Chondrocyte (in vitro differentiated cells): ENCODE measurements at regions not wholly inside any gene's neighbourhood (a gene's known extent, or its start where the extent isn't known, plus 50 kb on each side); places are given as distances from the start of the nearest gene placed in this dataset.

Experiments
- DNase-seq: peaks from one replicate; pipeline ENCODE4 v3.0.0; 2021; ENCODE audit warnings: mixed read lengths, low spot score
- H3K27ac Mint-ChIP-seq: one replicate; pipeline ENCODE4 v1.8.0; 2021; ENCODE audit warnings: mild to moderate bottlenecking, moderate library complexity, mixed read lengths; ENCODE audit not compliant: unreplicated experiment
- H3K27me3 Mint-ChIP-seq: 2 replicates; pipeline ENCODE4 v1.8.0; 2021; ENCODE audit warnings: low read depth, mixed read lengths
- H3K36me3 Mint-ChIP-seq: 2 replicates; pipeline ENCODE4 v1.8.0; 2021; ENCODE audit warnings: low read depth, mixed read lengths
- H3K4me1 Mint-ChIP-seq: 2 replicates; pipeline ENCODE4 v1.8.0; 2021; ENCODE audit warnings: low read depth, mild to moderate bottlenecking, mixed read lengths
- H3K4me3 Mint-ChIP-seq: one replicate; pipeline ENCODE4 v1.8.0; 2021; ENCODE audit warnings: mild to moderate bottlenecking, moderate library complexity, mixed read lengths; ENCODE audit not compliant: unreplicated experiment
- H3K9me3 Mint-ChIP-seq: 2 replicates; pipeline ENCODE4 v1.8.0; 2021; ENCODE audit warnings: low read depth, mixed read lengths
- TF ChIP-seq, protein P1 (sequence below): fragments of 200-600 bp; sonication (generic); IDR thresholded peaks from 2 replicates; pipeline ENCODE4 v1.5.0; 2021; ENCODE audit warnings: antibody characterized with exemption, mild to moderate bottlenecking, moderate library complexity

DNA sequence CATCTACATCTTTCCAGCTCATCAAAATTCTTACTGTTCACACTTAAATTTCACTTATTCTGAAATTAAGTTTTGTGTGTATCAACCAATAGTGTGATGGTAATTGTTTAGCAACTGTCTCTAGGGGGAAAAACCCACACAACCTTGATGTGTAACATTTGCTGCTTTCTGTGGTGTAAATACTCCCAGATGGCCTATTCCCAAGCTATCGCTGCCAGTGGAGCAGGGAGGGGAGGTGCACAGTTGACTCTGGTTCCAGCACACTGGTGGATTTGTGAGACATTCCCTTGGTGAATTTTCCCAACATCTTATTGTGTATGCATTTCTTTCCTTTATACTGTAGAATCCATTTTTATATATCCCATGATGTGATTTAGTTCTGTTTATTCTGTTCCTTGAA lies 275.9 kb upstream of the SHH start:
- H3K36me3 Mint-ChIP-seq: no peaks in the 10 kb centered on the region
- H3K9me3 Mint-ChIP-seq: no peaks in the 10 kb centered on the region
- H3K4me3 Mint-ChIP-seq: no peak overlapping the region
- TF ChIP-seq, protein P1, sequence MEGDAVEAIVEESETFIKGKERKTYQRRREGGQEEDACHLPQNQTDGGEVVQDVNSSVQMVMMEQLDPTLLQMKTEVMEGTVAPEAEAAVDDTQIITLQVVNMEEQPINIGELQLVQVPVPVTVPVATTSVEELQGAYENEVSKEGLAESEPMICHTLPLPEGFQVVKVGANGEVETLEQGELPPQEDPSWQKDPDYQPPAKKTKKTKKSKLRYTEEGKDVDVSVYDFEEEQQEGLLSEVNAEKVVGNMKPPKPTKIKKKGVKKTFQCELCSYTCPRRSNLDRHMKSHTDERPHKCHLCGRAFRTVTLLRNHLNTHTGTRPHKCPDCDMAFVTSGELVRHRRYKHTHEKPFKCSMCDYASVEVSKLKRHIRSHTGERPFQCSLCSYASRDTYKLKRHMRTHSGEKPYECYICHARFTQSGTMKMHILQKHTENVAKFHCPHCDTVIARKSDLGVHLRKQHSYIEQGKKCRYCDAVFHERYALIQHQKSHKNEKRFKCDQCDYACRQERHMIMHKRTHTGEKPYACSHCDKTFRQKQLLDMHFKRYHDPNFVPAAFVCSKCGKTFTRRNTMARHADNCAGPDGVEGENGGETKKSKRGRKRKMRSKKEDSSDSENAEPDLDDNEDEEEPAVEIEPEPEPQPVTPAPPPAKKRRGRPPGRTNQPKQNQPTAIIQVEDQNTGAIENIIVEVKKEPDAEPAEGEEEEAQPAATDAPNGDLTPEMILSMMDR: no peak
- DNase-seq: no peak
- peaks cover 4% of the 10 kb centered on the region for H3K27me3 Mint-ChIP-seq
- no peak overlapping the region for H3K27ac Mint-ChIP-seq
- no peaks in the 10 kb centered on the region for H3K4me1 Mint-ChIP-seq

DNA sequence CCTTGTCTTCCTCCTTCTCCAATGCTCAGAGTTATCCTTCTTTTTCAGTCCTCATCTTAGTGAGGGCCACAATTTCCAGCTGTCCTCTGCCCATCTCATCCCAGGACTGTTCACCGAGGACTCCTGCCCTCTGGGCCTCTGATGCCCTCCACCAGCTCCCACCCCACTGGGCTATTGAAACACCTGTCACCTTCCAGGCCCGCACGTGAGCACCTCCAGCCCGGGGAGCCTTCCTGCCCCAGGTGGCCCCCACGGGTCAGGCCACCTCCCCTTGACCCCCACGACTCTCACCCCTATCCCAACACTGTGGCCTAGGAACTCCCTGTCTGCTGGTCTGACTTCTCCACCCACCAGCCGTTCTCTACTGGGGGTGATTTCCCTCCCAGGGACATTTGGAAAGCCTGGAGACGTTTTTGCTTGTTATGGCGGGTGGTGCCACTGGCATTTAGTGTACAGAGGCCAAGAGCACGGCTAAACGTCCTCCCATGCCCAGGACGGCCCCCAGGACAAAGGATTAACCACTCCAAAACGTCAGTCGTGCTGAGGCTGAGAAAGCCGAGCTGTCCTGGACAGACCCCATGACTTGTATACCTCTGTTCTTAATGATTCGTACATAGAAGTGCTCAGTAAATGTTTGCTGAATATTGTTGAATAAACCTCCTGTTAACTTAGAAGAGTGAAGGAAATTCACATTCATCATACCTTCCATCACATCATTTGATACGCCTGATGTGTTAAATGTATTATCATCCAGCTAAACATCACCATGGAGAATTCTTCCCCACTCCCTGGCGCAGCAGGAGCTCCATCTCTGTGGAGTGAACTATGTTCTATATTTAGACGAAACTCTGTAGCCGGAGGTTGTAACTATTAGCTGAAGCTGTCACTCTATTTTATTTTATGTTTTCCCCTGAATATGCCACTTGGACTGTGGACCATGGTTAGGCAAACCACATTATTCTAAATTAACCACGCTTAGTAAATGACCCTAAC lies 270.1 kb upstream of the SHH start:
- Mint-ChIP-seq H3K4me3 (no peak overlapping the region), H3K27me3 (peaks cover 7% of the 10 kb centered on the region), H3K9me3 (no peaks in the 10 kb centered on the region), H3K36me3 (no peaks in the 10 kb centered on the region), H3K27ac (no peak overlapping the region), H3K4me1 (no peaks in the 10 kb centered on the region)
- TF ChIP-seq, protein P1: no peak
- DNase-seq: peak; percentile 59

DNA sequence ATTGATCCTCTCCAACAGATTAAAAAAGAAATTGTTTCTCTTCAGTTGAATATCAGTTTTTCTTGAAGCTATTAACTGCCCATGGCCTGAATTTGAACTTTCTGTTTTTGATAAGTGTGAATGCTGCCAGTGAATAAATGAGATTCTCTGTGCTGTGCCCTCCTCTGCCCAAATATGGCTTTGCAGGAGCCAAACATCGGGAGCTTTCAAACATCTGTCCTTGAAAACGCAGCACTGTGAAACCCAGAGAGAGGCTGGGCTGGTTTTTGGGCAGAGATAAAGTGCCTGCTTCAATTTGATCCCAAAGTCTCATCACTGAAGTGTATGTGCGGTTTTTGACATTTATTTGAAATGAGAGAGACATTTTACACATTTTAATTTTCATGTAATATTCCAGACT lies 268.3 kb upstream of the SHH start:
- TF ChIP-seq, protein P1: no peak
- H3K27me3 Mint-ChIP-seq: peaks cover 7% of the 10 kb centered on the region
- no peaks in the 10 kb centered on the region for H3K9me3 Mint-ChIP-seq
- no peak overlapping the region for H3K27ac Mint-ChIP-seq
- H3K4me3 Mint-ChIP-seq: no peak overlapping the region
- DNase-seq: no peak
- H3K4me1 Mint-ChIP-seq: no peaks in the 10 kb centered on the region
- no peaks in the 10 kb centered on the region for H3K36me3 Mint-ChIP-seq

DNA sequence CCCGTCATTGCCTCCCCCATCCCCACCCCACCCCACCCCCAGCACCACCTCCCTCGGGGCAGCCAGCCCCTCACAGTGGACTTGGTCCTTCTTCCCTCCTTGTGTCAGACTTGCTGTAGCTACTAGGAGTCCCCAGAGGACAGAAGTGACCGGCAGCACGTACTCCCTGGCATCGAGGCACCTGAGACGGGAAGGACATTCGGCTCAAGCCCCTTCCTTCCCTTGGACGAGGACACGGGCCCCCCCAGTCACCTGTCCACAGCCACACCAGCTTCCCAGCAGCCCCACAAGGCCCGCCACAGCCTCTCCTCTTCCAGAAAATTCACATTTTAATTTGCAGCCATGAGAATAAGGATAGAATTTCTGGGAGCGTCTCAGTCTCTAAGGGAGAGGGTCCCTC lies 267.8 kb upstream of the SHH start:
- no peak overlapping the region for H3K27ac Mint-ChIP-seq
- peaks cover 5% of the 10 kb centered on the region for H3K9me3 Mint-ChIP-seq
- no peak overlapping the region for H3K4me3 Mint-ChIP-seq
- H3K36me3 Mint-ChIP-seq: no peaks in the 10 kb centered on the region
- peaks cover 7% of the 10 kb centered on the region for H3K27me3 Mint-ChIP-seq
- DNase-seq: no peak
- TF ChIP-seq, protein P1: no peak
- no peaks in the 10 kb centered on the region for H3K4me1 Mint-ChIP-seq

DNA sequence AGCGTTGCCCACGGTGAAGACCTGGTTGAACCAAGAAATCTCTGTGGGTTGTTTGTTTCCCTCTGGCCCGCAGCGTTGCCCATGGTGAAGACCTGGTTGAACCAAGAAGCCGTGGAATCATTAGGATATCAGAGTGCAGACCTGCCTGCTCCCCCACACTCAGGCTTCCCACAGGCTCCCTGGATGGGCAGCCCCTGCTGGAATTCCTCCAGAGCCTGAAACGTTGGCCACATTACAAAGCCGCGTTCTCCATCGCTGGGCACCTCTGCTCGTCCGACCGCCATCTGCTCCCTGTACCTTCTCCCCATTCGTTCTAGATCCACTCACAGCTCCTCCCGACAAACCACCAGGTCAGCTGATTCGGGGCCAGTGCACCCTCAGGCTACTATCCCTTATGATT lies 266.9 kb upstream of the SHH start:
- Mint-ChIP-seq H3K4me3 (no peak overlapping the region), H3K9me3 (peaks cover 8% of the 10 kb centered on the region), H3K36me3 (no peaks in the 10 kb centered on the region), H3K27me3 (peaks cover 10% of the 10 kb centered on the region), H3K4me1 (no peaks in the 10 kb centered on the region), H3K27ac (no peak overlapping the region)
- TF ChIP-seq, protein P1: no peak
- peak; percentile 38 for DNase-seq
